ENCODE measurements at regions not wholly inside any gene's neighbourhood (a gene's known extent, or its start where the extent isn't known, plus 50 kb on each side); places are given as distances from the start of the nearest gene placed in this dataset.

DNA sequence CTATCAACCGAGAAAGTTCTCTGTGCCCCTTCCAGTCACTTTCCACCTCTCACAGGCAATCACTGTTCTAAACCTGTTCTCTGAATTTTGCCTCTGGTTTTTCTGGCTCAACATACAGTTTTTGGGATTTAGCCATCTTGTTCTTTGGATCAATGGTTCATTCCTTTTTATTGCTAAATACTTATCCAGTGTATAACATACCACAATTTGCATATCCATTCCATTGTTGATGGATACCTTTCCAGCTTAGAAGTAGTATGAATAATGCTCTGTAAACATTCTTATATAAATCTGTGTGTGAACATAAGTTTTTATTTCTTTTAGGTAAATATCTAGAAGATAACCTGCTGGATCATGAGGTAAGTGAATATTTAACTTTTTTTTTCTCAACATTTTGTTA lies 87.8 kb upstream of the FNDC3B start:
- TF ChIP-seq POLR2A (IDR thresholded peaks at IDR 0.05), result no peak
- TF ChIP-seq, protein P1, sequence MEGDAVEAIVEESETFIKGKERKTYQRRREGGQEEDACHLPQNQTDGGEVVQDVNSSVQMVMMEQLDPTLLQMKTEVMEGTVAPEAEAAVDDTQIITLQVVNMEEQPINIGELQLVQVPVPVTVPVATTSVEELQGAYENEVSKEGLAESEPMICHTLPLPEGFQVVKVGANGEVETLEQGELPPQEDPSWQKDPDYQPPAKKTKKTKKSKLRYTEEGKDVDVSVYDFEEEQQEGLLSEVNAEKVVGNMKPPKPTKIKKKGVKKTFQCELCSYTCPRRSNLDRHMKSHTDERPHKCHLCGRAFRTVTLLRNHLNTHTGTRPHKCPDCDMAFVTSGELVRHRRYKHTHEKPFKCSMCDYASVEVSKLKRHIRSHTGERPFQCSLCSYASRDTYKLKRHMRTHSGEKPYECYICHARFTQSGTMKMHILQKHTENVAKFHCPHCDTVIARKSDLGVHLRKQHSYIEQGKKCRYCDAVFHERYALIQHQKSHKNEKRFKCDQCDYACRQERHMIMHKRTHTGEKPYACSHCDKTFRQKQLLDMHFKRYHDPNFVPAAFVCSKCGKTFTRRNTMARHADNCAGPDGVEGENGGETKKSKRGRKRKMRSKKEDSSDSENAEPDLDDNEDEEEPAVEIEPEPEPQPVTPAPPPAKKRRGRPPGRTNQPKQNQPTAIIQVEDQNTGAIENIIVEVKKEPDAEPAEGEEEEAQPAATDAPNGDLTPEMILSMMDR (IDR thresholded peaks at IDR 0.05), result no peak

All from lower leg skin (tissue), 3 donors.